HG03108 (cell line): ENCODE measurements at regions not wholly inside any gene's neighbourhood (a gene's known extent, or its start where the extent isn't known, plus 50 kb on each side); places are given as distances from the start of the nearest gene placed in this dataset.

Experiments
- ATAC-seq: cut with Tn5 transposase; IDR thresholded peaks from one replicate; pipeline ENCODE4 v1.9.1; 2021; ENCODE audit warnings: moderate library complexity; ENCODE audit not compliant: unreplicated experiment

- no peak for ATAC-seq
Observed at GRCh38 chr2:104280216-104280615, 573.7 kb upstream of the POU3F3 start.

GRCh38 chr2:104286841-104287240 lies 567.1 kb upstream of the POU3F3 start:
- ATAC-seq, result no peak

GRCh38 chr2:104289651-104290565 lies 564.0 kb upstream of the POU3F3 start:
- ATAC-seq, result no peak

- ATAC-seq, result no peak
Observed at GRCh38 chr2:104290566-104290891, 563.4 kb upstream of the POU3F3 start.

GRCh38 chr2:104312684-104313083 lies 541.2 kb upstream of the POU3F3 start:
- no peak for ATAC-seq

- ATAC-seq, result no peak
Observed at GRCh38 chr2:104318001-104318665, 535.8 kb upstream of the POU3F3 start.

GRCh38 chr2:104321116-104321795 lies 532.7 kb upstream of the POU3F3 start:
- no peak for ATAC-seq

- ATAC-seq, result no peak
Observed at GRCh38 chr2:104321796-104322349, 532.0 kb upstream of the POU3F3 start.

- ATAC-seq, result no peak
Observed at GRCh38 chr2:104332731-104333130, 521.2 kb upstream of the POU3F3 start.

- no peak for ATAC-seq
Observed at GRCh38 chr2:104337869-104338268, 516.0 kb upstream of the POU3F3 start.

- ATAC-seq, result no peak
Observed at GRCh38 chr2:104340162-104340561, 513.8 kb upstream of the POU3F3 start.

- no peak for ATAC-seq
Observed at GRCh38 chr2:104340879-104341828, 512.8 kb upstream of the POU3F3 start.

- ATAC-seq, result no peak
Observed at GRCh38 chr2:104344306-104344705, 509.6 kb upstream of the POU3F3 start.

- no peak for ATAC-seq
Observed at GRCh38 chr2:104344985-104345384, 508.9 kb upstream of the POU3F3 start.

GRCh38 chr2:104358122-104358521 lies 495.8 kb upstream of the POU3F3 start:
- no peak for ATAC-seq

GRCh38 chr2:104361414-104361813 lies 492.5 kb upstream of the POU3F3 start:
- ATAC-seq, result no peak

- ATAC-seq, result no peak
Observed at GRCh38 chr2:104368089-104368488, 485.8 kb upstream of the POU3F3 start.

GRCh38 chr2:104371087-104371781 lies 482.7 kb upstream of the POU3F3 start:
- ATAC-seq, result no peak

- no peak for ATAC-seq
Observed at GRCh38 chr2:104375206-104375605, 478.7 kb upstream of the POU3F3 start.

GRCh38 chr2:104378853-104379374 lies 475.0 kb upstream of the POU3F3 start:
- ATAC-seq, result no peak
